Neutrophil (primary cell): ENCODE measurements at regions not wholly inside any gene's neighbourhood (a gene's known extent, or its start where the extent isn't known, plus 50 kb on each side); places are given as distances from the start of the nearest gene placed in this dataset.
"Not testable (repeated sequence)": the region's sequence is repeated elsewhere in the genome, so short reads cannot be mapped to it uniquely, and the experiment has no call there.

ENCODE experiments used
- H3K27ac ChIP-seq: fragments of 200-600 bp; sonication (generic); 2 replicates; pipeline ENCODE4 v1.5.1; 2016; ENCODE audit warnings: mild to moderate bottlenecking, moderate library complexity
- H3K27me3 ChIP-seq: fragments of 200-600 bp; sonication (generic); 2 replicates; pipeline ENCODE4 v1.6.0; 2016; ENCODE audit warnings: mild to moderate bottlenecking
- H3K36me3 ChIP-seq: fragments of 200-600 bp; sonication (generic); 2 replicates; pipeline ENCODE4 v1.5.1; 2017
- H3K4me1 ChIP-seq, 2 experiments: fragments of 200-600 bp in 1 of 2; sonication (generic) in 1 of 2; 1 replicate in 1 of 2; 2 replicates in 1 of 2; pipeline versions ENCODE4 v1.5.1 to v1.6.1; 2013 to 2016; ENCODE audit warnings: low read depth in 1 of 2, low read length in 1 of 2, mild to moderate bottlenecking in 1 of 2, moderate library complexity in 1 of 2; ENCODE audit not compliant: control insufficient read depth in 1 of 2, insufficient read depth in 1 of 2
- H3K4me3 ChIP-seq, 2 experiments: fragments of 200-600 bp in 1 of 2; sonication (generic) in 1 of 2; 1 replicate in 1 of 2; 2 replicates in 1 of 2; pipeline ENCODE4 v1.5.1; 2013 to 2016; ENCODE audit warnings: low read depth in 1 of 2, low read length in 1 of 2, mild to moderate bottlenecking in 1 of 2, moderate library complexity in 1 of 2
- H3K9me3 ChIP-seq: fragments of 200-600 bp; sonication (generic); 2 replicates; pipeline ENCODE4 v1.5.1; 2016
- CTCF ChIP-seq: fragments of 200-600 bp; sonication (generic); IDR thresholded peaks from 2 replicates; pipeline ENCODE4 v1.5.1; 2016; ENCODE audit warnings: antibody characterized with exemption

GRCh38 chr9:65422966-65423690, 138.1 kb upstream of the FOXD4L5 start:
- H3K27me3 ChIP-seq, H3K4me1 ChIP-seq, H3K4me3 ChIP-seq, H3K27ac ChIP-seq, H3K36me3 ChIP-seq, H3K9me3 ChIP-seq: not testable (repeated sequence)

GRCh38 chr9:65421486-65421885, 136.5 kb upstream of the FOXD4L5 start:
- not testable (repeated sequence) for H3K4me3 ChIP-seq, H3K36me3 ChIP-seq, H3K9me3 ChIP-seq, H3K27ac ChIP-seq, H3K4me1 ChIP-seq, H3K27me3 ChIP-seq

- Histone ChIP-seq H3K27me3 (no peaks in the 10 kb centered on the region), H3K9me3 (no peaks in the 10 kb centered on the region), H3K4me3 (no peak overlapping the region), H3K36me3 (no peaks in the 10 kb centered on the region), H3K4me1 (no peaks in the 10 kb centered on the region), H3K27ac (no peak overlapping the region)
- TF ChIP-seq CTCF: no peak
Measured at GRCh38 chr9:65420771-65421170, 135.8 kb upstream of the FOXD4L5 start.

- not testable (repeated sequence) for H3K27ac ChIP-seq, H3K9me3 ChIP-seq, H3K36me3 ChIP-seq, H3K4me1 ChIP-seq, H3K4me3 ChIP-seq, H3K27me3 ChIP-seq
Measured at GRCh38 chr9:65418966-65419365, 134.0 kb upstream of the FOXD4L5 start.

GRCh38 chr9:65416948-65417347, 131.9 kb upstream of the FOXD4L5 start:
- H3K4me3 ChIP-seq, H3K27me3 ChIP-seq: not testable (repeated sequence)

GRCh38 chr9:65414249-65414648, 129.2 kb upstream of the FOXD4L5 start:
- H3K4me3 ChIP-seq, H3K27me3 ChIP-seq, H3K9me3 ChIP-seq, H3K36me3 ChIP-seq, H3K4me1 ChIP-seq, H3K27ac ChIP-seq: not testable (repeated sequence)

More at GRCh38 chr9:65416948-65417347, 131.9 kb upstream of the FOXD4L5 start:
- H3K4me1 ChIP-seq, H3K27ac ChIP-seq, H3K36me3 ChIP-seq, H3K9me3 ChIP-seq: not testable (repeated sequence)

- H3K27me3 ChIP-seq, H3K9me3 ChIP-seq, H3K27ac ChIP-seq, H3K36me3 ChIP-seq, H3K4me1 ChIP-seq, H3K4me3 ChIP-seq: not testable (repeated sequence)
Measured at GRCh38 chr9:65413371-65413770, 128.4 kb upstream of the FOXD4L5 start.

- Histone ChIP-seq H3K4me3 (no peak overlapping the region), H3K36me3 (no peaks in the 10 kb centered on the region), H3K9me3 (no peaks in the 10 kb centered on the region), H3K4me1 (no peaks in the 10 kb centered on the region), H3K27ac (no peak overlapping the region), H3K27me3 (no peaks in the 10 kb centered on the region)
- no peak for TF ChIP-seq CTCF
Measured at GRCh38 chr9:65411901-65412300, 126.9 kb upstream of the FOXD4L5 start.

GRCh38 chr9:65411336-65411735, 126.3 kb upstream of the FOXD4L5 start:
- Histone ChIP-seq H3K9me3 (no peaks in the 10 kb centered on the region), H3K4me1 (no peaks in the 10 kb centered on the region), H3K36me3 (no peaks in the 10 kb centered on the region), H3K27ac (no peak overlapping the region), H3K27me3 (no peaks in the 10 kb centered on the region), H3K4me3 (no peak overlapping the region)
- no peak for TF ChIP-seq CTCF
